Urinary bladder (tissue), 3 donors: ENCODE measurements at regions not wholly inside any gene's neighbourhood (a gene's known extent, or its start where the extent isn't known, plus 50 kb on each side); places are given as distances from the start of the nearest gene placed in this dataset.
"Not testable (repeated sequence)": the region's sequence is repeated elsewhere in the genome, so short reads cannot be mapped to it uniquely, and the experiment has no call there.

Experiments
- DNase-seq: peaks from one replicate; pipeline ENCODE4 v3.0.0-alpha.2; 2015; ENCODE audit errors: extremely low spot score
- H3K27ac ChIP-seq: one replicate; pipeline ENCODE4 v1.5.1; 2013; ENCODE audit warnings: low read depth, mild to moderate bottlenecking, moderate library complexity
- H3K36me3 ChIP-seq: one replicate; pipeline ENCODE4 v1.6.1; 2013; ENCODE audit warnings: mild to moderate bottlenecking, moderate library complexity; ENCODE audit not compliant: insufficient read depth
- H3K4me1 ChIP-seq: one replicate; pipeline ENCODE4 v1.6.1; 2013; ENCODE audit warnings: mild to moderate bottlenecking, moderate library complexity; ENCODE audit not compliant: insufficient read depth
- H3K4me3 ChIP-seq: one replicate; pipeline ENCODE4 v1.5.1; 2013; ENCODE audit warnings: low read depth, low read length
- WGBS: extraction: QIAGEN DNeasy Blood & Tissue Kit; methylation state at CpG from one replicate; pipeline ENCODE4 v1.1.7; 2013; 5-methylcytosine and 5-hydroxymethylcytosine counted together
- donor health status: healthy with polysubstance abuse.
- donor health status: healthy.

DNA sequence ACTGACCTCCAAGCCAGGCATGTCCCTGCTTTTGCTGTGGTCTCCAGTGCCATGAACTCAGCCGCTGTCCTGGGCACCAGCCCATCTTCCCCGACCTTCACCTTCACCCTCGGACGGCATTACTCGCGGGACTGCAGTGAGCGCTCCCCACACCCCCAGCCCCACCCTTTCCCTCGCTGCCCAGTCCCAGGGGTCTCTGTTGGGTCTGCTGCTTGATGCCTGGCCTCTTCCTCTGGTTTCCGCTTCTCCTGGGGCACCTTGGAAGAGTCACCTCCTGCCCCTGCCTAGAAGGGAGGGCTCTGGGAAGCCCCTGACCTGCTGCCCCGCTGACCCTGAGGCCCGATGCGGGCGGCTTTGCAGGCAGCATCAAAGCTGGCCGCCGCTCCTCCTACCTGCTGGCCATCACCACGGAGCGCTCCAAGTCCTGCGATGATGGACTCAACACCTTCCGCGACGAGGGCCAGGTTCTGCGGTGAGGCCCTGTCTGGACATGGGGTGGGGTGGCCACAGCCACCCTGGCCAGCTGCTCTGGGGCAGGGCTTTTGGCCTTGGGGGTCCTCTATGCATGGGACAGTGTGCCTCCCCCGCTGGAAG lies 102.3 kb downstream of the ZNF267 start:
- H3K27ac ChIP-seq, DNase-seq, H3K4me1 ChIP-seq, H3K4me3 ChIP-seq, H3K36me3 ChIP-seq: not testable (repeated sequence)
- WGBS: 91% methylated on average over 22 of the region's 23 CpGs

DNA sequence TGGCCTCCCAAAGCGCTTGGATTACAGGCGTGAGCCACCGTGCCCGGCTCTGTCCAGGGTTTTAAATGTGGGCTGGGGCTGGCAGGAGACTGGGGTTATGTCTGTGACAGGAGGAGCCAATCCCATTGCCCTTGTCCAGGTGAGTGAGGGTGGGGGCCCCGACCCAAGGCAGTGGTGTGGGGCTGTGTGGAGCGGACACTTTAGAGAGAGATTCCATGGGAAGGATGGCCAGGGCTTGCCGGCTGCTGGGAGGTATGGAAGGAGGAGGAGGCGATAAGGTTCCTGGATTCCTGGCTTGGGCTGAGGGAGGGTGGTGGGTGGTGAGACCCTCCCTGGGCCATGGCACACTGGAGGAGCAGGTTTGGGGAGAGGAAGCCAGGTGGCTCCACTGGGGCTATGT lies 104.9 kb downstream of the ZNF267 start:
- H3K36me3 ChIP-seq, H3K4me1 ChIP-seq, H3K4me3 ChIP-seq, H3K27ac ChIP-seq, DNase-seq: not testable (repeated sequence)
- 92% methylated on average over 4 of the region's 8 CpGs for WGBS

DNA sequence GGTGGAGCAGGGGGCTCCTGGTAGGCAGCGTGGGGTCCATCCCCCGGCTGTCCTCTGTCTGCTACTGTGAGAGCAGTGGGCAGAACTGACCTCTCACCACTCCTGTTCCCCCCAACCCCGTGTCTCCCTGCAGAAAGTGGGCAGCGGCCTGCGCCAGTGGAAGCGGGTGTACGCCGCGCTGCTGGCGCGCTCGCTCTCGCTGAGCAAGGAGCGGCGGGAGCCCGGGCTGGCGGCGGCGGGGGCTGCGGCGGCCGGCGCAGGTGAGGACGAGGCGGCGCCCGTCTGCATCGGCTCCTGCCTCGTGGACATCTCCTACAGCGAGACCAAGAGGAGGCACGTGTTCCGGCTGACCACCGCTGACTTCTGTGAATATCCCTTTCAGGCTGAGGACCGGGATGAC lies 108.1 kb downstream of the ZNF267 start:
- not testable (repeated sequence) for H3K4me1 ChIP-seq, H3K27ac ChIP-seq, DNase-seq, H3K4me3 ChIP-seq, H3K36me3 ChIP-seq
- 90% methylated on average over 29 of the region's 34 CpGs for WGBS

DNA sequence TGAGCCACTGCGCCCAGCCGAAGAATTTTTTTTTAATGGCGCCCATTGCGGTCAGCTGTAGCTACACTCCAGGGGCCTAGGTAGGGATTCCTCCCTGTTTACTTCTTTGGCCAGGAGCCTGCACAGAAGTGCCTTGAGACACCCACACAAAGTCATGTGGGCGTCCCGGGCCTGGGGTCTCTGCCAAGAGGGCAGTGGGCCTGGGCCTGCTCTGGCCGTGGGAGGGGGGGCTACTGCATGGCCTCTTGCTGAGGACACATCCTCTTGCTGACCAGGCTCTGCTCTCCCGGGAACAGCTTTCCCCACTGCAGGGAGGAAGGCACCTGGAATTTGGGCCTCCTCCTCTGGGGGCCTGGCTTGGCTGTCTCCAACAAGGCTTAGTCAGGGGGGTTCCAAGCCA lies 109.4 kb downstream of the ZNF267 start:
- DNase-seq, H3K36me3 ChIP-seq, H3K27ac ChIP-seq, H3K4me3 ChIP-seq, H3K4me1 ChIP-seq: not testable (repeated sequence)
- WGBS: 92% methylated on average over 8 of the region's 8 CpGs

DNA sequence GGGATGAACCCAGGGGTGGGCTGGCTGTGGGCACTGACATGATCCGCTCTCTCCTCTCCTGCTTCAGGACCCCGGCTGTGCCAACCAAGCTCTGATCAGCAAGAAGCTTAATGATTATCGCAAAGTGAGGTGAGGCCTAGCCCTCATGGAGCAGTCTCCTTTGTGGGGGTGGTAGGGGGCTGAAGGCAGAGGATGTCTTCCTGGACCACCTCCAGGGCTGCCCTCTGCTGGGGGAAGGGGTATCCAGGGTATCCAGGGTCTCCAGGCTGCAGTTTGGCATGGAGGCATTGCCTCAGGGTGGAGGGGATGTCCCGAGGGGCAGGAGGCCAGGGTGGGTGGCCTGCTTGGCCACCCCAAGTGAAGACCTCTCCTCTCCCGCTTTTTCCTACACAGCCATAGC lies 110.1 kb downstream of the ZNF267 start:
- not testable (repeated sequence) for DNase-seq, H3K4me3 ChIP-seq, H3K27ac ChIP-seq, H3K4me1 ChIP-seq, H3K36me3 ChIP-seq
- 60% methylated on average over 3 of the region's 5 CpGs for WGBS

DNA sequence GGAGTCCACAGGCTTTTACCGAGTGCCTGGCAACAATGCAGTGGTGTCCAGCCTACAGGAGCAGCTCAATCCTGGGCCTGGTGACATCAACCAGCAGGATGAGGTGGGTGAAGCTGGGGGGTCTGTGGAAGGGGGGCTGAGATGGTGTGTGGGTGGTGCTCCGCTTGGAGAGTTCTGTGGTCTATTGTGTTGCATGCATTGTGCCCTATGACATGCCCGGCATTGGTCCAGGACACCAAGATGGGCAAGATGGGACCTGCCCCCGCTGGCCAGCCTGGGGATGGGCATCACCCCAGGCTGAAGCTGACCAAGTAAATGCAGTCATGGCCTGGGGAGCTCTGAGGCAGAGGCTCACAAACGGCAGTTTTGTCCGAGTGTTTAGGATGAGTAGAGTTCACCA lies 113.3 kb downstream of the ZNF267 start:
- DNase-seq, H3K27ac ChIP-seq, H3K4me3 ChIP-seq, H3K36me3 ChIP-seq, H3K4me1 ChIP-seq: not testable (repeated sequence)
- 88% methylated on average over 6 of the region's 6 CpGs for whole genome bisulfite sequencing

DNA sequence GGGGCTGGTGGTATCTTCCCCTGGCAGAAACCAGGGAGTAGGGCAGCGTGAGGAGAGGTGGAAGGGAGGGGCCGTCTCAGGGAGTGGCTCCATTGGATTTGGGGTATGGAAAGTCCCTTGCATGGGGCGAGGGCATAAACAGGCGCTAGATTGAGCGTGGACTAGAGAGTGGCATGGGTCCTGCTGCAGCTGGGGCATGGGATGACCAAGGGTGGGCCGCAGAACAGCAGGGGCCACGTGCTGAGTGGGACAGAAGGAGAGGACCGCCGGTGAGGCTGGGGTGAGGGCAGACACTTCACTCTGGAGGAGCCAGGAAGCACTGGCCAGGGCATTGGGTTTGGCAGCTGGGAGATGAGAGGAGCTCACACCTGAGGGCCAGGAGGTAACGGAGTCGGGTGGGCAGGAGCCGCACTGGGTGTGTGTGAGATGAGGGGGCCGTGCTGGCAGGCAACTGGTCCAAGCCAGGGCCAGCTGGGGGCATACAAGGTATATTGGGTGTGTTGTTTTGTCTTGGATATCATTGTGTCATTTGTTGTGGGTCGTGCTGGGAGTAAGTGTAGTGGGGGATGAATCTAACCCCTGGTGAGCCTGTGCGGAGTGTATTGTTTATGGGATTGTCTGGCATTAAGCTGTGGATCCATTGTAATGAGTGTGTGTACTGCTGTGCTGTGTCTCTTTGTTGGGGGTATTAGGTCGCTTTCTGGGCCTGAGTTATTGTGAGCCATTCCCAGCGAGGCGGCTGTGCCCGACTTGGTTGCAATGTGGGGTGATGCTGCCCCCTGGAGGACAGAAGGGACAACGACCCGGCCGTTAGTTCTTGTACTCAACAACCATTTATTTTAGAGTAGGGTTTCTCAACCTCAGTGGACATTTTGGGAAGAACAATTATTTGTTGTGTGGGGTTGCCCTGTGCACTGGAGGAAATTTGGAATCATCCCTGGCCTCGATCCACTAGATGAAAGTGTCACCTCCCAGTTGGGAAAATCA lies 115.3 kb downstream of the ZNF267 start:
- H3K36me3 ChIP-seq, H3K4me1 ChIP-seq, DNase-seq, H3K27ac ChIP-seq, H3K4me3 ChIP-seq: not testable (repeated sequence)
- WGBS: 26% methylated on average over 8 of the region's 23 CpGs

DNA sequence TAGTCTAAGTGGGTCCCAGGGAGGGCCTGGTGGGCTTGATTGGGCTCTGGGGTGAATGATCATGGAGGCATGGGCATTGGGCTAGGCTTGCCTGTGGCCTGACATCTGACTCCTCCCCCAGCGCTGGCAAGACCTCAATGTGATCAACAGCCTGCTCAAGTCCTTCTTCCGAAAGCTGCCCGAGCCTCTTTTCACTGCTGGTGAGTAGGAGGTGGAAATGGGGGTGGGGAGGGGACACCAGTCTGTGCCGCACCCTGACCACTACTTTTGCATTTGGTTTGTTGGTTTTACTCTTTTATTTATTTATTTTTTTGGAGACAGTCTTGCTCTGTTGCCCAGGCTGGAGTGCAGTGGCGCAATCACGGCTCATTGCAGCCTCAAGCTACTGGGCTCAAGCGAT lies 116.7 kb downstream of the ZNF267 start:
- H3K27ac ChIP-seq, H3K36me3 ChIP-seq, DNase-seq, H3K4me3 ChIP-seq, H3K4me1 ChIP-seq: not testable (repeated sequence)
- 86% methylated on average over 5 of the region's 7 CpGs for WGBS

DNA sequence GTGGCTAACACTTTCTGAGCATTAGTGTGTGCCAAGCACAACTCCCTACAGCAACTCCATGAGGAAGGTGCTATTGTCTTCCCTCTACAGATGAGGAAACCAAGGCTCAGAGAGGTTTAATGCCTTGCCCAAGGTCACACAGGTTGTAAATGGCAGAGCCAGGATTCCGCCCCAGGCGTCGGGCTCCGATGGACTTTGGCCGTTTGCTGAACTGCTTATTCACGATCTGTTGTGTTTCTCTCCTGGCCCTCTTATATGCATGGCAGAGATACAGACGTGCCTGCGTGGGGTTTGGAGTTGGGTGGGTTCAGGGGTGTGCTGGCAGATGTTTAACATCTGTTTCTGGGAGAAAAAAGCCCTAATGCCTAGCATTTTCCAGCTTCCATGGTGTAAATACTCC lies 117.4 kb downstream of the ZNF267 start:
- not testable (repeated sequence) for H3K27ac ChIP-seq, H3K4me3 ChIP-seq, DNase-seq, H3K36me3 ChIP-seq, H3K4me1 ChIP-seq
- WGBS: 81% methylated on average over 8 of the region's 8 CpGs

DNA sequence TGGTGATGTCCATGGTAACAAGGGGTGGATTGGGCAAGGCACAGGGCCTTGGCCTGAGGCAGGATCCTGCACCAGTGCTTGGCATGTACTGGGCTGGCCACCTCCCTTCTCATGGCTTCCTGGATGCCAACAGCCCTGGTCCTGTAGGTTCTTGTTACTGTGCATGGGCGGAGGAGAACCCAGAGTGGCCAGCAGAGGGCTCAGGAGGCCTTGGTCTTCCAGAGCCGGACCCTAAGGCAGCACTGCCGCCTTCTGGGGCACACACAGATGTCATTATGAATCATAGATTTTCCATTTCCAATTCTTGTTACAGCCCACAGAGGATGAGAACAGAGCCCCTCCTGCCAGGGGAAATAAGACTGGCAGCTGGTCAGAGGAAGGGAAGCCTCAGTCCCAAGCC lies 122.7 kb downstream of the ZNF267 start:
- not testable (repeated sequence) for H3K4me1 ChIP-seq, H3K4me3 ChIP-seq, H3K27ac ChIP-seq, DNase-seq, H3K36me3 ChIP-seq
- 47% methylated on average over 3 of the region's 3 CpGs for WGBS

DNA sequence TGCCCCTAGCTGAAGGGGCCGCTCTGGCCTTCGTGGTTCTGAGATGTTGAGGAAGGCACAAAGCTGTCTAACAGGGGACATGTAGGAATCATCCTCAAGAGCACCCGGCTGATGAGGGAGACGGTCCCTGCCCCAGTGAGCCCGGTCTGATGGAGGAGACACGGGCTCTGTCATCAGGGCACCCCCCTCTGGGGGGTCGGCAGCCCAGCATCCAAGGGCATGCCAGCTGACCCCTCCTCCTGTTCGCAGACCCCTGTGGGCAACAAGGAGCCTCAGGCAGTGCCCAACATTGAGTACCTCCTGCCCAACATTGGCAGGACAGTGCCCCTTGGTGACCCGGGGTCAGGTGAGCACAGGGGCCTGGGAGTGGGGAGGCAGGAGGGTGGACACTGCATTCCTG lies 128.9 kb downstream of the ZNF267 start:
- H3K36me3 ChIP-seq, DNase-seq, H3K4me3 ChIP-seq, H3K27ac ChIP-seq, H3K4me1 ChIP-seq: not testable (repeated sequence)
- WGBS: 86% methylated on average over 9 of the region's 9 CpGs

DNA sequence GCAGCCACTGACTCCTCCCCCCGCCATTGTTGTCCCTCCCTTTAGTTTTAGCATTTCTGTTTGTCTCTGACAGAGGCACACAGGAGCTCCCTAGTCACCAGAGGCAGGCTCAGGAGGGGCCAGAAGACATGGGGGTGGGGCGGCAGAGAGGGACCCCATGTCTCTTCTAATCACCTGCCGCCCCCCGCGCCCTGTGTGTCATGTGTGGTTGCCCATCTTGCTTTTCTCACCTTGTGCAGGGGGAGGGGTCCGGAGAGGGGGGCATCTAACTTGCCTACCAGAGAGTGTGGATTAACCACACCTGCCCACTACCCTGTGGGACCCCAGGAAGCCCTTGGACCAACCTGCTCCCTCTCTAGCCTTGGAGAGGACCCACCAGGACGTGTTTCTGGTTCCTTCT lies 130.2 kb downstream of the ZNF267 start:
- H3K4me1 ChIP-seq, H3K36me3 ChIP-seq, DNase-seq, H3K4me3 ChIP-seq, H3K27ac ChIP-seq: not testable (repeated sequence)
- 82% methylated on average over 6 of the region's 7 CpGs for WGBS

DNA sequence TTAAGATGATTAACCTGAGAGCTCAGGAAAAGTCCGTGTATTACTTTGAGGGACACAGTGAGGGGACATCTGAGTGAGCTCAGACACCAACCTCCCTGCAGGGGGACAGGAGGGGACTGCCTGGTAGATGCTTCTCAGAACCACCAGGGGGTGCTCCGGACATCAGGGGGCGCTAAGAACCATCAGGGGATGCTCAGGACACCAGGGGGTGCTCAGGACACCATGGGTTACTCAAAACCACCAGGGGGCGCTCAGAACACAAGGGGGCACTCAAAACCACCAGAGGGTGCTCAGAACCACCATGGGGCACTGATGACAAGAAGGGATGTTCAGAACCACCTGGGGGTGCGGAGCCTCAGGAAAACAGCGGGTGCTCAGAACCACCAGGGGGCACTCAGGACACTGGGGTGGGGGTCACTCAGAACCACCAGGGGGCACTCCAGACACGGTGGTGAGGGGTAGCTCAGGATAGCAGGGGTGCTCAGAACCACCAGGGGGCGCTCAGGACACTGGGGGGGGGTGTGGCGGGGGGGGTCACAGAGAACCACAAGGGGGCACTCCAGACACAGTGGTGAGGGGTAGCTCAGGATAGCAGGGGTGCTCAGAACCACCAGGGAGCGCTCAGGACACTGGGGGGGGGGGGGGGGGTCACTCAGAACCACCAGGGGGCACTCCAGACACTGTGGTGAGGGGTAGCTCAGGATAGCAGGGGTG lies 165.3 kb downstream of the ZNF267 start:
- H3K4me3 ChIP-seq, H3K36me3 ChIP-seq, H3K27ac ChIP-seq, DNase-seq, H3K4me1 ChIP-seq: not testable (repeated sequence)
- WGBS: 70% methylated on average over 9 of the region's 10 CpGs

DNA sequence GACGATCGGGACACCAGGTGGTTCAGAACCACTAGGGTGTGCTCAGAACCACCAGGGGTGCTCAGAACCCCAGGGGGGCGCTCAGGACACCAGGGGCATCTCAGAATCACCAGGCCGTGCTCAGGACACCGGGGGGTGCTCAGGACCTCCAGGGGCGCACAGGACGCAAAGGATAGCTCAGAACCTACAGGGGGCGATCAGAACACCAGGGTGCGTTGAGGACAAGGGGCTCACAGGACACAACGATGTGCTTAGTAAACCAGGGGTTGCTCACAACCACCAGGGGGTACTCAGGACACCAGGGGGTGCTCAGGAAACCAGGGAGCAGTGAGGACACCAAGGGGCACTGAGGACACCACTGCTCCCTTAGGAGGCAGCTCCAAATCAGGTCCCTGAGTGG lies 166.3 kb downstream of the ZNF267 start:
- not testable (repeated sequence) for H3K27ac ChIP-seq, DNase-seq, H3K4me1 ChIP-seq, H3K4me3 ChIP-seq, H3K36me3 ChIP-seq
- WGBS: no CpG with 5 or more reads among the region's 10 CpGs
